Astrocyte of the hippocampus (primary cell): ENCODE measurements at regions not wholly inside any gene's neighbourhood (a gene's known extent, or its start where the extent isn't known, plus 50 kb on each side); places are given as distances from the start of the nearest gene placed in this dataset.
A peak's percentile ranks its signal among the peaks of the same experiment; 100 is the strongest.
"Not testable (repeated sequence)": the region's sequence is repeated elsewhere in the genome, so short reads cannot be mapped to it uniquely, and the experiment has no call there.

Source experiments
- DNase-seq: peaks from one replicate; pipeline ENCODE4 v3.0.0; 2011; ENCODE audit warnings: low read depth, low spot score

GRCh38 chr6:97674802-97675201 lies 391.8 kb upstream of the MMS22L start:
- DNase-seq, result peak; percentile 64

DNA sequence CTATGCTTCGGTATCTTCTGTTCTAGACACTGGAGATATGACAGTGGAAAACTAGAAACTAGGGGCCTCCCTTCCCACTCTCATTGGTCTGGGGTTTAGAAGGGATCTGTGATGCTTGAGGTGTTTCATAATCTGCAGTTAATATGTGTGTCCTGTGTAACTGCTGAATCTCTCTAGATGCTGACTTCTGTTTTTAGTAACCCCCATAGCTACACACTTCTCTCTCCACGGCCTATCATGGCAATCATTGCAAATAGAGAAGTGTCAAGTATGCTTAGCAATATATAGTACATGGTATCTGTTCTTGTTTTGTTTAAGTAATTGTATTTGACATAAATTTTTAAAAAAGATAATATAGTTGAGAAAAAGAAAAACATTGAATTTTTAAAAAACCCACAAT lies 394.6 kb upstream of the MMS22L start:
- DNase-seq, result no peak

DNA sequence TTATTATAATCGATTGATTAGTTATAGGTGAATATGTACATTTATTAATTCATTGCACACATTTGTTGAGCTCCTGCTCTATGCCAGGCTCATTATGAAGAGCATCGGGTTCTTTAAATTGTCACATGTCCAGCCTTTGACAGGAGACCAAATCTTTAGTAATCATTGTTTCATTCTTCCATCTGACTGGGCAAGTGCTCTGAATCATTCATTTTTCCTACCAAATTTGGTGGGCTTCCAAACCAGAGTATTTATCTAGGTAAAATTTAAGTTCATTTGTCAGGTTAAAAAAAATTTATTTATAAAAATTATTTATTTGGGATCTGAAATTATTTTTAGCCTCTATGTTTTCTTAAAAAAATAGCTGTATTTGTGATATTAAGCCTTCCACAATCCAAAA lies 404.9 kb upstream of the MMS22L start:
- peak; percentile 37 for DNase-seq

DNA sequence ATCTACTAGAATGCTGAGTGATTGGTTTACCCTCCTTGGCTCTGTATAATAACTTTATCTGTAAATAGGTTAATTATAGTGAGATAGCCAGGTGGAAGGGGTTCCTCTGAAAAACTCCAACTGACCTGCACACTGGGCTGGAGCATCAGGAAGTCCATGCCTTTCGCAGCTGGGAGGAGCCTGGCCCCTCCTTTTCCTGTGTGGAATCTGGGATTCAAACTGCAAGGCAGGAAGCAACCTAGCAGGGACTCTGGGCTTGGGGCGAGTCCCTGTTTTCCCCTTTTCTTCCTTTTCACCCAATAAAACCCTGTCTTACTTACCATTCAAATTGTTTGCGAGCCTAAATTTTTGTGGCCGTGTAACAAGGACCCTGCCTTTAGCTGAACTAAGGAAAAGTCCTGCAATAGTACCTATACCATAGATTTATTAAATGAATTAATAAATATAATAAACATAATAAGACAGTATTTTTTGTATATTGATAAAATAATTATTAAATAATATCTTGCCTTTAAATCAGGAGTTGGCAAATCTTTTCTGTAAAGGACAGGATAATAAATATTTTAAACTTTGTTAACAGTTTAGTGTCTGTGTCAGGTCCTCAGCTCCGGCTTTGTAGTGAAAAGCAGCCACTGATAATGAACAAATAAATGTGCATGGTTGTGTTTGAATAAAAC lies 406.2 kb upstream of the MMS22L start:
- DNase-seq, result no peak

GRCh38 chr6:97697456-97697855 lies 414.4 kb upstream of the MMS22L start:
- peak; percentile 83 for DNase-seq

- no peak for DNase-seq
These were observed 418.8 kb upstream of the MMS22L start for GRCh38 chr6:97701801-97702200.

GRCh38 chr6:97702248-97702647 lies 419.2 kb upstream of the MMS22L start:
- no peak for DNase-seq

- DNase-seq, result peak; percentile 53
These were observed 420.6 kb upstream of the MMS22L start for GRCh38 chr6:97703661-97704060.

DNA sequence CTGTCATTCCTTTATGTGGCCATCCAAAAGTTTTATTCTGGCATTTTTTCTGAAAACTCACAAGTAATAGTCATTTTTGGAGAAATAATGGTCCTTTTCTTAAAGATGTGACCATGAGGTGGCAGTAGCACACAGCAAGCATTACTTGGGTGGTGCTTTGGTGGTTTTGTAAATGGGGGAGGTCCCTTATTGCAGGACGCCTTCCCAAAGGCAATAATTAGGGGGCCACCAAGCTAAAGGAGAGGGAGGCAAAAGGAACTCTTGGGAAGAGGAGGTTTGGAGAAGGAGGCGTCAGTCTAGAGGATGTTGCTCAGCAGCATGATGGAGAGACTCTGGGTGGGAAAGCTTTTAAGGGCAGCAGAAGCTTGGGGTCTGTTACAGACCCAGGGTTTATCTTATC lies 422.6 kb upstream of the MMS22L start:
- DNase-seq, result peak; percentile 55

DNA sequence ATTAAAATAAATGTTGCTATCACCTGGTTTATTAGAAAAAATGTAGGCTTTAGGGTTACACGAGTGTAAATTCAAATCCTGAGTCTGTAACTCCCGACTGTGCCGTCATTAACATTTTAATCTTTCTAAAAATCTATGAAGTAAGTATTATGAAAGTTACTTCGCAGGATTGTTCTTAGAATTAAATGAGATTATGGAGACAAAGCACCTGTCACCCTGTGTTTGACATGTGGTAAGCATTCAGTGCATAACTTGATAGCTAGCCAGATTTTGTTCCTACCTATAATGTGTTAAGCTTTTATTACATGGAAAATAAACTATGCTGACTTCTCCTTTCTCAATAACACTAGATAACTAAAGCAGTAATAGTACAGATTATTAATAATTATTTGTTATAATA lies 429.7 kb upstream of the MMS22L start:
- DNase-seq, result no peak

DNA sequence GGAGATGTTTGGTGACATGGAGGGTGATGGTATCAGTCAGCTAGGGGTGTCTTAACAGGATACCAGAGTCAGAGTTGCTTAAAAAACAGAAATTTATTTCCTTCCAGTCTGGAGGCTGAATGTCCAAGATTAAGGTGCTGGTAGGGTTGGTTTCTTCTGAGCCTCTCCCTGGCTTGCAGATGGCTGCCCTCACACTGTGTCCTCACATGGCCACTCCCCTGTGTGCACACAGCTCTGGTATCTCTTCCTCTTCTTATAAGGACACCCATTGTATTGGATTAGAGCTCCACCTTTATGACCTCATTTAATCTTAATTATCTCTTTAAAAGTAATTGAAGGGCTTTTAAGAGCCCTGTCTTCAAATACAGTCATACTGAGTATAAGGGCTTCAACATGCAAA lies 431.8 kb upstream of the MMS22L start:
- DNase-seq, result no peak

GRCh38 chr6:97717086-97717485 lies 434.1 kb upstream of the MMS22L start:
- no peak for DNase-seq

DNA sequence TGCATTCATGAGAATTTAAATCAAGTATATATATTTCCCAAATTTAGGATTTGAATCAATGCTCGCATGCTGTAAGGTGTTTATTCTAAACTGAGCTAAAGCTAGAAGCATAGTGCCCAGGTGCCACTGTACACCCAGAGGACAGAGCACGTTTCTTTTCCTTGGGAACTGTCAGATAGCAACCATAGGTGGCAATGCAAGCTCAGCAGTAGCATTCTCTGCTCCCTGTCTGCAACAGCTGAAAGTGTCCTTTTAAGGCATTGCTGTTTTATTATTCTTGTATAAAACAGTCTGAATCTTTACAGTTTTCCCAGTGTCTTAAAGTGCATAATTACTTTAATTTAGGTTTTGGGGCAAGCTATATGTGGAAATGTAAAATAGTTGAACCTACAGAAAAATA lies 443.4 kb upstream of the MMS22L start:
- peak; percentile 64 for DNase-seq

- DNase-seq, result no peak
These were observed 449.0 kb upstream of the MMS22L start for GRCh38 chr6:97732045-97732444.

- no peak for DNase-seq
These were observed 474.6 kb upstream of the MMS22L start for GRCh38 chr6:97757575-97757974.

DNA sequence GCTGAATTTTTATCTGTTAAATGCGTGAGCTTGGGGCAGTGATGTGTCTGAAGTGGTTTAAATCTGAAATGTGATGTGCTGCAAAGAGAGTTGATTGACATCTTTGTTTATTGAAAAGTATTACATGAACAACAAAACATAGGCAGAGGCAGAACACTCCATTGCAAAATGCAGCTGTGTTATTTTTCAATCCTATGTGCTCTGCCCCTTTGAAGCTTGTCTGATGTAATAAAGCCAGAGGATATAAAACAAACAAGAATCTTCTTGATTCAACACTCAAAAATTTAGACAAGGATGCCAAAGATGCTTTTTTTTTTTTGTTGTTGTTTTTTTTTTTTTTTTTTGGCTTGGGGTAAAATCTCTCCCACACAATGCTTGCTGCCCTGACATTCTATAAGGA lies 482.4 kb upstream of the MMS22L start:
- peak; percentile 65 for DNase-seq

GRCh38 chr6:97771372-97771771 lies 488.4 kb upstream of the MMS22L start:
- DNase-seq, result peak; percentile 51

GRCh38 chr6:97775012-97775411 lies 492.0 kb upstream of the MMS22L start:
- DNase-seq, result no peak

DNA sequence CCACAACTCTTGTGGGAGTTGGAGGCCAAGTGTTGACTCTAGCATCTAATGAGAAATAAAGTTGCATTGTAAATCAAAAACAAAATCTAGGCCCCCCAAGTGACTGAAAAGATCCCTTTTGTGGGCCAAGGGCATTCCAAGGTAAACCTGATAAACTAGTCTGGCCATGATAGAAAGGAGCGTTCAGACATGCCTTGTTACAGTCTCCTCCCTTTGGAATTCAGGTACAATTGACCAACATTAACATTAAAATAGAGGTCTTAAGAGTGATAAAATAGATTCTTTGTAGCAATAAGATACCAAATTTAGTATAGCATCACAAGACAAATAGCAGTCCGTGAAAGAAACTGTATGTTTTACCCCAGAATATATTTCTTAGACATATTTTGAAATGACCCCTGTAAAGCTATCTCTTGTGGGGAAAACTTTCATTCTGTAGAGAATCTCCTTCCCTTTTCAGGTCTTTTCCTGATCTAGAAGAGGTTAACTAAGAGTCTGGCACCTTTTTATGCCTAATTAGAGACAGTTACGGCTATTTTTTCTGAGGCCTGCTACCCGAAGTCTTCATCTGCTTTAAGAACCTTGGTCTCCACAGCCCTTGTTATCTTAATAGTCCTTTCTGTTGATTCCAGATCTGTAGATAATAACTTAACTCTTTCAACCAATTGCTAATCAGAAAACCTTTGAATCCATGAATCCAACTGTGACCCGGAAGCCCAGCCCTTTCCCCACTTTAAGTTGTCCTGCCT lies 495.4 kb upstream of the MMS22L start:
- no peak for DNase-seq

GRCh38 chr6:97779039-97779766 lies 496.2 kb upstream of the MMS22L start:
- DNase-seq, result not testable (repeated sequence)

GRCh38 chr6:97790926-97791590 lies 508.0 kb upstream of the MMS22L start:
- no peak for DNase-seq

DNA sequence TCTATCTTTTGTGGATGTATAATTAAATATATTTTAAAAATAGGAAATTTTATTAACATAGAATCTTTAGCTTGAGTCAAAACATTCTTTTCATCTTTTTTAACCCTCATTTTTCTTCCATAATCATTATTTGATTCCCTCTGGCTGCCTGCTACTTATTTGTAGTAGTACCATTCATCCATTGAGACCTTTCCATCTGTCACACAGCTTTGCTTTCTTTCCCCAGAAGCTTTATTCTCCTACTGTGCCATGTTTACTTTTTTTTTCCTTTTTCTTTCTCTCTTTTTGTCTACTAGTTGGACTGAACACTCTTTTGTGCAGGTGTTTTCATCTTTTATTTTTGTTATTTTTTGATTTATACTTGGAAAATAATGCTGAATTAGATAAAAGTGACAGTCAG lies 522.6 kb upstream of the MMS22L start:
- no peak for DNase-seq
